Activated B cell treated with CpG ODN at 0.5 μM for 24 hours (primary cell): ENCODE measurements at regions not wholly inside any gene's neighbourhood (a gene's known extent, or its start where the extent isn't known, plus 50 kb on each side); places are given as distances from the start of the nearest gene placed in this dataset.

Source experiments
- ATAC-seq: fragments of 200-7000 bp; cut with Tn5 transposase; one replicate; pipeline ENCODE4 v1.10.0; 2021; ENCODE audit warnings: low read depth, mild to moderate bottlenecking, moderate library complexity
- CTCF ChIA-PET: fragments of 350-600 bp; sonication (Branson Sonifier 250); formaldehyde crosslinking; loops from one replicate; lab custom pipeline; 2021; ENCODE audit warnings: antibody characterized with exemption; lab: Charles Lee
- POLR2A ChIA-PET: fragments of 350-600 bp; sonication (Branson Sonifier 250); formaldehyde crosslinking; loops from one replicate; lab custom pipeline; 2021; ENCODE audit warnings: antibody characterized with exemption; lab: Charles Lee
- DNase-seq: peaks from one replicate; pipeline ENCODE4 v3.0.0; 2022
- H3K27ac Mint-ChIP-seq: one replicate; pipeline ENCODE4 v1.8.0; 2020; ENCODE audit warnings: mixed read lengths
- H3K27me3 Mint-ChIP-seq: one replicate; pipeline ENCODE4 v1.8.0; 2021; ENCODE audit warnings: mixed read lengths
- H3K36me3 Mint-ChIP-seq: one replicate; pipeline ENCODE4 v1.8.0; 2021; ENCODE audit warnings: low read depth, mixed read lengths
- H3K4me1 Mint-ChIP-seq: one replicate; pipeline ENCODE4 v1.8.0; 2021; ENCODE audit warnings: mixed read lengths
- H3K4me3 Mint-ChIP-seq: one replicate; pipeline ENCODE4 v1.8.0; 2020; ENCODE audit warnings: mild to moderate bottlenecking, mixed read lengths
- H3K9me3 Mint-ChIP-seq: one replicate; pipeline ENCODE4 v1.8.0; 2020; ENCODE audit warnings: mixed read lengths
- intact Hi-C: fragments of 100-400 bp; cut with micrococcal nuclease; formaldehyde crosslinking; loops from one replicate; pipeline ENCODE4 v1.15.1; 2024
- TF ChIP-seq, protein P1 (sequence below): fragments of 200-600 bp; IDR thresholded peaks from one replicate; pipeline ENCODE4 v1.8.0; 2022; ENCODE audit warnings: antibody characterized with exemption, mild to moderate bottlenecking

DNA sequence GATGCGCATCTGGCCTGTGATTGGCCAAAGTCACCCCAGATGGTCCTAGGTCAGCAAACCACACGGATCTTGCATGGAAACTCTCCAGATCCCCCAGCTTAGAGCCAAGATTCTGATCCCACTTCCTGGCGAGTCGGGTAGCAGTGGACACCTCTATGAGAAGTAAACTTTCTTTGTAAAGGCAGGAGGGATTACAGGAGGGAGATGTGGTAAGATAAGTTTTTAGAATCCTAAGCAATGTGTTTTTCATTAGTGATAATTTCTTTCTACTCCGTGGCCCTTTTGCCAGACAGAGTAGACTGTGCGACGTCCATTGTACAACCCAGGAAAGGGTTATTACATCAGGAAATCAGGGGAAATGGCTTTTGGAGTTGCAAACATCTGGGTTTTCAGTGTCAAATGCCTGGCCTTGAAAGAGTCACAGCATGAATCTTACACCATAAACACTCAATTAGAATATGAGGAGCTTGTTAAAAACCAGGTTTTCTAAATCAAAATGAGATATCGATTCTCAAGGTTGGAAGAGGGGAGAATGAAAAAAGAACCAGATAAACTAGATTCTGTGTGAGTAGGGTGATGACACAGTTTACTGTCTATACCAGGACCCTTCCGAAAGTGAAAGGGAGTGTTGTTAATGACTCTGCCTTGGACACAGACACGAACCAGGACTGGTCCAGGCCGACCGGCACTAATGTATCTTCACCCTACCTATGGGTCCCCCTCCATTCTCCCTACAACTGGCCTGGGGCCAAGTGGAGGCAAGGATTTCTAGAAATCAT lies 61.9 kb upstream of the WAC start:
- peaks cover 6% of the 10 kb centered on the region for H3K27me3 Mint-ChIP-seq
- DNase-seq, result no peak
- no peak overlapping the region for H3K4me3 Mint-ChIP-seq
- TF ChIP-seq, protein P1, sequence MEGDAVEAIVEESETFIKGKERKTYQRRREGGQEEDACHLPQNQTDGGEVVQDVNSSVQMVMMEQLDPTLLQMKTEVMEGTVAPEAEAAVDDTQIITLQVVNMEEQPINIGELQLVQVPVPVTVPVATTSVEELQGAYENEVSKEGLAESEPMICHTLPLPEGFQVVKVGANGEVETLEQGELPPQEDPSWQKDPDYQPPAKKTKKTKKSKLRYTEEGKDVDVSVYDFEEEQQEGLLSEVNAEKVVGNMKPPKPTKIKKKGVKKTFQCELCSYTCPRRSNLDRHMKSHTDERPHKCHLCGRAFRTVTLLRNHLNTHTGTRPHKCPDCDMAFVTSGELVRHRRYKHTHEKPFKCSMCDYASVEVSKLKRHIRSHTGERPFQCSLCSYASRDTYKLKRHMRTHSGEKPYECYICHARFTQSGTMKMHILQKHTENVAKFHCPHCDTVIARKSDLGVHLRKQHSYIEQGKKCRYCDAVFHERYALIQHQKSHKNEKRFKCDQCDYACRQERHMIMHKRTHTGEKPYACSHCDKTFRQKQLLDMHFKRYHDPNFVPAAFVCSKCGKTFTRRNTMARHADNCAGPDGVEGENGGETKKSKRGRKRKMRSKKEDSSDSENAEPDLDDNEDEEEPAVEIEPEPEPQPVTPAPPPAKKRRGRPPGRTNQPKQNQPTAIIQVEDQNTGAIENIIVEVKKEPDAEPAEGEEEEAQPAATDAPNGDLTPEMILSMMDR, result no peak
- H3K27ac Mint-ChIP-seq, result no peak overlapping the region
- intact Hi-C loops, result no loop called here
- H3K9me3 Mint-ChIP-seq, result no peaks in the 10 kb centered on the region
- CTCF ChIA-PET, result no interaction called here
- POLR2A ChIA-PET, result no interaction called here
- H3K4me1 Mint-ChIP-seq, result no peaks in the 10 kb centered on the region
- ATAC-seq, result no peak
- H3K36me3 Mint-ChIP-seq, result no peaks in the 10 kb centered on the region

DNA sequence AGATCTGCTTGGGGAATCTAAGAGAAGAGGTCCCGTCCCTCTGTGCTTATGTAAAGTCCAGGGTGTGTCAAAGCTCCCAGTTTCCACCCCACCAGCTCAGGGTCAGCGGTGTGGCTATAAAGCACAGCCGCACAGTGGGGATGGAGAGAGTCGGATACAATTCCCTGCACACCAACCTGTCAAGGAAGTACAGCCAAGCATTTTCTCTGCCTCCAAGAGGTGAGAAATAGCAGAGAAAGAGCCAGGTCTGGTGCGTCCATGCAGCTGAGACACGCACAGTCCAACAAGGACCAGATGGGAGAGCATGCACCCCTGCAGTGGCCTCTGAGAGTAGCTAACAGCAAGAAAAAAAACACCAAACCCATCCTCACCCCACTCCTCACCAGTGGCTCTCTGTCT lies 61.3 kb upstream of the WAC start:
- peaks cover 6% of the 10 kb centered on the region for H3K27me3 Mint-ChIP-seq
- H3K4me1 Mint-ChIP-seq, result no peaks in the 10 kb centered on the region
- POLR2A ChIA-PET, result no interaction called here
- no peak overlapping the region for H3K27ac Mint-ChIP-seq
- TF ChIP-seq, protein P1, result no peak
- intact Hi-C loops, result no loop called here
- no peaks in the 10 kb centered on the region for H3K36me3 Mint-ChIP-seq
- no peak for DNase-seq
- no peak overlapping the region for H3K4me3 Mint-ChIP-seq
- CTCF ChIA-PET, result no interaction called here
- no peaks in the 10 kb centered on the region for H3K9me3 Mint-ChIP-seq
- ATAC-seq, result no peak

DNA sequence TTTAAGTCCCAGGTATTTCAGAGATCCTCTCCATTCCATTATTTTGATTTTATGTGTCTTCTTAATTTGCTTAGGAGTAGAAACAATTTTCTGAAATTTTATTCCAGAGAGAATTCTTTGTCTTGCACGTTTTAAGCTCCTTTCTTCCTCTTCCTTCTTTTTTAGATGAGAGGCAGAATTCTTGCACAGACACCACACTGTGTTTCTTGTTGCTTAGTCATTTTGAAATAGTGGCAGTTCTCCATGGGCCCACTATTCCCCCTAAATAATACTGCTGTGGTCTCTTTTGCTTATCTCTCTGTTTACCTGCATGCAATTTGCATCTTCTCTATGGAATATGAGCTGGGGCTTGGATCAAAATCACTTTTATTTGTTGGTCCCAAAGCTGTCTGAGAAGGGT lies 54.3 kb upstream of the WAC start:
- CTCF ChIA-PET, result no interaction called here
- Mint-ChIP-seq H3K27ac (no peak overlapping the region), H3K4me3 (no peak overlapping the region), H3K36me3 (no peaks in the 10 kb centered on the region), H3K27me3 (peaks cover 7% of the 10 kb centered on the region), H3K4me1 (no peaks in the 10 kb centered on the region), H3K9me3 (no peaks in the 10 kb centered on the region)
- intact Hi-C loops, result no loop called here
- TF ChIP-seq, protein P1, result no peak
- ATAC-seq, result no peak
- DNase-seq, result no peak
- POLR2A ChIA-PET, result no interaction called here

DNA sequence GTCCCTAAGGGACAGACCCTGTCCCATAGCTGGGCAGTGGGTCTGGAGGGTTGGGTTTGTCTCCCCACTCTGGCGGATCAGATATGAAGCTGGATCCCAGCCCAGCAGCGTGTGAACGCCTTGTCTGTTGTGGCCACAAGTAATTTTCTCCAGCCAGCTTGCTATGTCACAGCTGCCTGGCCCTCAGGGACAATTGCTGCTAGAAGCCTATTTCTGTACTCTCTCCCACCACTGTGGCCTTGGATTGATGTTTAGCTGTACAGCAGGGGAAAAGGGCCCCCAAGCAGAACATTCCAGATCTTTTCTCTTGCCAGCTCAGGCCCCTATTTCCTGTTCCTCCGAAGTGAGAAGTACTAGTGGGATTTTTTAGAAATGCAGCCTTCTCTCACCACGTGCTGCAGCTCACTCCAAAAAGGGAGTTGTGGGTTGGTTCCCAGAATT lies 53.5 kb upstream of the WAC start:
- H3K4me3 Mint-ChIP-seq, result no peak overlapping the region
- intact Hi-C loops, result no loop called here
- H3K27ac Mint-ChIP-seq, result no peak overlapping the region
- no peak for DNase-seq
- POLR2A ChIA-PET, result no interaction called here
- no peaks in the 10 kb centered on the region for H3K4me1 Mint-ChIP-seq
- H3K36me3 Mint-ChIP-seq, result no peaks in the 10 kb centered on the region
- TF ChIP-seq, protein P1, result no peak
- peaks cover 7% of the 10 kb centered on the region for H3K27me3 Mint-ChIP-seq
- CTCF ChIA-PET, result interaction anchor here (0.7 kb wide), 1 partner anchor 48 kb away, joined by 4 read pairs; no protein-coding TSS in a partner anchor
- H3K9me3 Mint-ChIP-seq, result no peaks in the 10 kb centered on the region
- no peak for ATAC-seq

DNA sequence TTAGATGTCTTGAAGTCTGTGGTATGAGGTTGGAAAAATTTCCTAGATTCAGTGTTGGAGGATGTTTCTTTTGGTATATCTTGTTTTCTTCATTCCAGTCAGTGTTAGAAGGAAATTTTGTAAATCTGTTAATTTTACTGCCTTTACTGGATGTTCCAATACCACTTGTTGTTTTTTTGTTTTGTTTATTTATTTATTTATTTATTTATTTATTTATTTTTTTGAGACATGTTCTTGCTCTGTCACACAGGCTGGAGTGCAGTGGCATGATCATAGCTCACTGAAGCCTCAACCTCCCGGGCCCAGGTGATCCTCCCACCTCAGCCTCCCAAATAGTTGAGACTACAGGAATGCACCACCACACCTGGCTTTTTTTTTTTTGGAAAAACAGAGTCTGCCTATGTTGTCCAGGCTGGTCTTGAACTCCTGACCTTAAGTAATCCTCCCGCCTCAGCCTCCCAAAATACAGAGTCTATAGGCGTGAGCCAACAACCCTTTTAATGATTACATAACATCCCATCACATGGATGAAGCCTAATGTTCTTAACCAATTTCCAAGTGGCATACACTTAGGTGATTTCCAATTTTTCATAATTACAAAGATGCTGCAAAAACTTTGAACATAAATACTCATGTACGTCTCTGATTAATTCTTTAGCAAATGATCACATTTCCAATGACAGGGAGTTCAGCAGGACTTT lies 52.8 kb upstream of the WAC start:
- Mint-ChIP-seq H3K4me3 (no peak overlapping the region), H3K36me3 (no peaks in the 10 kb centered on the region), H3K9me3 (no peaks in the 10 kb centered on the region), H3K4me1 (no peaks in the 10 kb centered on the region), H3K27me3 (peaks cover 7% of the 10 kb centered on the region), H3K27ac (no peak overlapping the region)
- ATAC-seq (no peak), DNase-seq (no peak)
- ChIA-PET CTCF (interaction anchor here (0.7 kb wide), 1 partner anchor 48 kb away, joined by 4 read pairs; no protein-coding TSS in a partner anchor), POLR2A (no interaction called here)
- intact Hi-C loops, result no loop called here
- TF ChIP-seq, protein P1, result no peak
